KMS-11 (cell line): ENCODE measurements at regions not wholly inside any gene's neighbourhood (a gene's known extent, or its start where the extent isn't known, plus 50 kb on each side); places are given as distances from the start of the nearest gene placed in this dataset.

Experiments
- H2AFZ ChIP-seq: fragments of 200-600 bp; sonication (generic); 2 replicates; pipeline ENCODE4 v1.6.1; 2016; ENCODE audit warnings: antibody characterized with exemption, mixed run types, low read depth
- H3K27ac ChIP-seq: fragments of 200-600 bp; sonication (generic); 2 replicates; pipeline ENCODE4 v1.6.1; 2016; ENCODE audit warnings: mild to moderate bottlenecking, mixed run types
- H3K27me3 ChIP-seq: fragments of 200-600 bp; sonication (generic); 2 replicates; pipeline ENCODE4 v1.6.1; 2017; ENCODE audit warnings: mild to moderate bottlenecking, low read depth, mixed run types, moderate library complexity; ENCODE audit not compliant: insufficient read depth
- H3K36me3 ChIP-seq: fragments of 200-600 bp; sonication (generic); 2 replicates; pipeline ENCODE4 v1.6.1; 2017; ENCODE audit warnings: mild to moderate bottlenecking, mixed run types; ENCODE audit not compliant: insufficient read depth
- H3K4me1 ChIP-seq: fragments of 200-600 bp; sonication (generic); 2 replicates; pipeline ENCODE4 v1.6.1; 2016; ENCODE audit warnings: mild to moderate bottlenecking, low read depth, mixed run types; ENCODE audit not compliant: poor library complexity, severe bottlenecking
- H3K4me2 ChIP-seq: fragments of 200-600 bp; sonication (generic); 2 replicates; pipeline ENCODE4 v1.7.0; 2016; ENCODE audit warnings: mild to moderate bottlenecking, mixed run types
- H3K4me3 ChIP-seq: fragments of 200-600 bp; sonication (generic); IDR thresholded peaks from 2 replicates; pipeline ENCODE4 v1.6.1; 2017; ENCODE audit warnings: low read depth, low read length, mixed read lengths; ENCODE audit not compliant: insufficient read depth
- H3K79me2 ChIP-seq: fragments of 200-600 bp; sonication (generic); 2 replicates; pipeline ENCODE4 v1.6.1; 2016; ENCODE audit warnings: low read depth, mixed run types; ENCODE audit not compliant: insufficient read depth
- H3K9ac ChIP-seq: fragments of 200-600 bp; sonication (generic); 2 replicates; pipeline ENCODE4 v1.6.1; 2016; ENCODE audit warnings: mild to moderate bottlenecking, mixed run types
- H4K20me1 ChIP-seq: fragments of 200-600 bp; sonication (generic); 2 replicates; pipeline ENCODE4 v1.6.1; 2016; ENCODE audit warnings: mild to moderate bottlenecking, mixed run types; ENCODE audit not compliant: insufficient read depth
- TF ChIP-seq, protein P1 (sequence below): fragments of 200-600 bp; sonication (generic); conservative IDR thresholded peaks from 2 replicates; pipeline ENCODE4 v1.6.1; 2017; ENCODE audit warnings: low read depth, mild to moderate bottlenecking, antibody characterized with exemption, low read length, moderate library complexity, mixed read lengths

DNA sequence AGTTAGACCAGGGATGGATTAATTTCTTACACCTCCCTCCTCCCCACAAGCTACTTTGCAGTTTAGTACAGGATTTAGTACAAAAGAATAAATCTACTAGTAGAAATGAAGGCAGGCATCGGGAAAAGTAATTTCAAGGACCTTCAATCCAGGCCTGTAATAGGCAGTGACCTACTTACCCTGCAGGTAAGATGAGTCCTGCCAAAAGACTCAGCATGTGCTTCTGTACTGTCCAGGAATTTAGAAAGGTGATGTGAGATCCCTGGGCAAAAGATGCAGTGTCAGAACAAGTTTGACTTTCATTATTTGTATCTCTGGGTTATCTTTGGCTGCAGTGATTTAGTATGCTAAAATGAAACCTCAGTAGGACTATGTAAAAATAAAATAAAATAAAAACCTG, 403.0 kb downstream of the NOVA1 start:
- no peak overlapping the region for H3K4me3 ChIP-seq
- H3K27me3 ChIP-seq, result peaks cover 37% of the 10 kb centered on the region; the same call in 1 of the 2 replicates
- peaks cover 10% of the 10 kb centered on the region for H3K4me1 ChIP-seq
- no peaks in the 10 kb centered on the region for H3K36me3 ChIP-seq
- H3K9ac ChIP-seq, result no peak overlapping the region
- no peaks in the 10 kb centered on the region for H4K20me1 ChIP-seq
- no peak overlapping the region for H2AFZ ChIP-seq
- TF ChIP-seq, protein P1, sequence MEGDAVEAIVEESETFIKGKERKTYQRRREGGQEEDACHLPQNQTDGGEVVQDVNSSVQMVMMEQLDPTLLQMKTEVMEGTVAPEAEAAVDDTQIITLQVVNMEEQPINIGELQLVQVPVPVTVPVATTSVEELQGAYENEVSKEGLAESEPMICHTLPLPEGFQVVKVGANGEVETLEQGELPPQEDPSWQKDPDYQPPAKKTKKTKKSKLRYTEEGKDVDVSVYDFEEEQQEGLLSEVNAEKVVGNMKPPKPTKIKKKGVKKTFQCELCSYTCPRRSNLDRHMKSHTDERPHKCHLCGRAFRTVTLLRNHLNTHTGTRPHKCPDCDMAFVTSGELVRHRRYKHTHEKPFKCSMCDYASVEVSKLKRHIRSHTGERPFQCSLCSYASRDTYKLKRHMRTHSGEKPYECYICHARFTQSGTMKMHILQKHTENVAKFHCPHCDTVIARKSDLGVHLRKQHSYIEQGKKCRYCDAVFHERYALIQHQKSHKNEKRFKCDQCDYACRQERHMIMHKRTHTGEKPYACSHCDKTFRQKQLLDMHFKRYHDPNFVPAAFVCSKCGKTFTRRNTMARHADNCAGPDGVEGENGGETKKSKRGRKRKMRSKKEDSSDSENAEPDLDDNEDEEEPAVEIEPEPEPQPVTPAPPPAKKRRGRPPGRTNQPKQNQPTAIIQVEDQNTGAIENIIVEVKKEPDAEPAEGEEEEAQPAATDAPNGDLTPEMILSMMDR, result no peak
- H3K4me2 ChIP-seq, result no peak overlapping the region
- no peak overlapping the region for H3K27ac ChIP-seq
- no peaks in the 10 kb centered on the region for H3K79me2 ChIP-seq

DNA sequence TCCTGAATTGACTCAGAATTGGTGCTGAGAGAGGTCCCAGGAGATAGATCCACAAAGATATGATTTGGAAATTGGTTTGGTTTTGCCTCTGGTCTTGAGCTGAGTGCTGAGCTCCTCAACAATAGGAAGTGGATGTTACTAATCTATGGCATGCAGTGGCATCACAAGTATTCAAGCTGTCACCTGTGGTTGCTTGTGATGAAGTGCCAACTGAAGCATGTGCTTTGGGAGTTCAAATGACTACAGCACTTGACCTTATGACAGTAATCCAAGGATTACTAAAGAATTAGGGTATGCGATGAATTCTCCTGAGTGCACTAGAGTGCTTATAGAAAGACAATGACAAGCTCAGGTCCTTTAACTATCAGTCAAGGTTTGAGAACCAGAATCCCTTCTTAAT, 406.2 kb downstream of the NOVA1 start:
- TF ChIP-seq, protein P1, result no peak
- Histone ChIP-seq H3K4me1 (no peaks in the 10 kb centered on the region), H3K4me3 (no peak overlapping the region), H3K27me3 (peaks cover 14% of the 10 kb centered on the region; the same call in 1 of the 2 replicates), H3K4me2 (no peak overlapping the region), H3K79me2 (no peaks in the 10 kb centered on the region), H3K9ac (no peak overlapping the region), H4K20me1 (no peaks in the 10 kb centered on the region), H2AFZ (no peak overlapping the region), H3K36me3 (no peaks in the 10 kb centered on the region), H3K27ac (no peak overlapping the region)

DNA sequence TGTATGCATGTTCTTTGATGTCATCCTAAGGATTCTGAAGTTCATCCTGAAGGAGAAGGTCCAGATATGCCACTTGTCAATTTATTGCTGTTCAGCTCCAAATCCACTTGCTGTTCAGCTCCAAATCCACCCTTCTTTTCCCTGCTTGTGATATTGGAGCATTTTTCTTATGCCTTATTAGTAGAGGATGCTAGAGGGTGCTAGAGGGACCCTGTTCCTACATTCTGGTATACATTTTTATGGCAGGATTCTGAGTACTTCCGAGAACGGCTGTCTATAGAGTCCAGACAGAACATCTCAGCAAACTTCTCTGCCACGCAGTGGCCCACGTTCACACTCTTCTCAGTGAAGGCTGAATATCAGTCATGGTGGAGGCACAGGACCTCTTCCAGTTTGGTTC, 406.7 kb downstream of the NOVA1 start:
- H4K20me1 ChIP-seq, result no peaks in the 10 kb centered on the region
- H3K4me2 ChIP-seq, result no peak overlapping the region
- H3K9ac ChIP-seq, result no peak overlapping the region
- TF ChIP-seq, protein P1, result no peak
- H3K4me3 ChIP-seq, result no peak overlapping the region
- peaks cover 8% of the 10 kb centered on the region; the same call in 1 of the 2 replicates for H3K27me3 ChIP-seq
- H3K36me3 ChIP-seq, result no peaks in the 10 kb centered on the region
- no peak overlapping the region for H2AFZ ChIP-seq
- no peaks in the 10 kb centered on the region for H3K79me2 ChIP-seq
- no peaks in the 10 kb centered on the region for H3K4me1 ChIP-seq
- H3K27ac ChIP-seq, result no peak overlapping the region

DNA sequence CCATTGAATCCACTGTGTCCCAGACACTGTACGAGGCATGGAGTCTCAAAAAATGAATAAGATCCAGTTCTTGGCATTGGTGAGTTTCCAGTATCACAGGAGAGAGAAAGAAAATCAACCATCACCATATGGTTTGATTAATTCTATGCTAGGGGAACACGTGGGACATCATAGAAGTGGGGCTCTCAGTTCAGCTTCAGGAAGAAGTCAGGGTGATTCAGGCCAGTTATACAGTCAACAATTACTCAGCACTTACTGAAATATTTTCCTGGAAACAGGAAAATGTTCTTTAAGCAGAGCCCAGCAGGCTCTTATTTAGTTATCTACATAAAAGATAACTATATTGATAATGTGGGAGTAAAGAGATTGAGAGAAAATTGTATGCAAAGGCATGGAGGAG, 407.2 kb downstream of the NOVA1 start:
- Histone ChIP-seq H3K27ac (no peak overlapping the region), H2AFZ (no peak overlapping the region), H3K79me2 (no peaks in the 10 kb centered on the region), H3K4me1 (no peaks in the 10 kb centered on the region), H3K36me3 (no peaks in the 10 kb centered on the region), H3K27me3 (peaks cover 8% of the 10 kb centered on the region; the same call in 1 of the 2 replicates), H3K4me2 (no peak overlapping the region), H3K4me3 (no peak overlapping the region), H3K9ac (no peak overlapping the region), H4K20me1 (no peaks in the 10 kb centered on the region)
- TF ChIP-seq, protein P1, result no peak
